ENCODE measurements at regions not wholly inside any gene's neighbourhood (a gene's known extent, or its start where the extent isn't known, plus 50 kb on each side); places are given as distances from the start of the nearest gene placed in this dataset.

- no peak overlapping the region for H3K27ac ChIP-seq (ENCODE audit: low read depth, low read length)
- H3K4me3 ChIP-seq (ENCODE audit: low read depth, low read length) = no peak overlapping the region
- DNase-seq (ENCODE audit: low read depth, low spot score) = no peak
- no peaks in the 10 kb centered on the region for H3K27me3 ChIP-seq (ENCODE audit: control insufficient read depth, insufficient read depth, low read length)
- TF ChIP-seq CTCF (IDR thresholded peaks at IDR 0.05; ENCODE audit: low read depth, low read length) = no peak
- CTCF ChIA-PET = no interaction called here
- H3K9me3 ChIP-seq (ENCODE audit: control insufficient read depth, insufficient read depth, low read length) = no peaks in the 10 kb centered on the region
- POLR2A ChIA-PET = no interaction called here
Observed at GRCh38 chr18:29879763-29880162, 1162.8 kb downstream of the DSC3 start.

GRCh38 chr18:29874519-29875098 lies 1167.9 kb downstream of the DSC3 start:
- DNase-seq (ENCODE audit: low read depth, low spot score) = no peak
- 0 out of 2 replicates have a peak, but pooled peaks cover 2% of the 10 kb centered on the region for H3K9me3 ChIP-seq (ENCODE audit: control insufficient read depth, insufficient read depth, low read length)
- POLR2A ChIA-PET = no interaction called here
- 0 out of 2 replicates have a peak, but pooled peaks have one; percentile 31 for TF ChIP-seq CTCF (IDR thresholded peaks at IDR 0.05; ENCODE audit: low read depth, low read length)
- no peak overlapping the region for H3K27ac ChIP-seq (ENCODE audit: low read depth, low read length)
- CTCF ChIA-PET = interaction anchor here (0.6 to 2.1 kb wide), 4 partner anchors 10 to 1098 kb away, joined by 3 to 19 read pairs (median 7); no protein-coding TSS in a partner anchor
- no peaks in the 10 kb centered on the region for H3K27me3 ChIP-seq (ENCODE audit: control insufficient read depth, insufficient read depth, low read length)
- H3K4me3 ChIP-seq (ENCODE audit: low read depth, low read length) = no peak overlapping the region

GRCh38 chr18:29873211-29873610 lies 1169.3 kb downstream of the DSC3 start:
- Histone ChIP-seq H3K27ac (ENCODE audit: low read depth, low read length) (no peak overlapping the region), H3K4me3 (ENCODE audit: low read depth, low read length) (no peak overlapping the region), H3K27me3 (ENCODE audit: control insufficient read depth, insufficient read depth, low read length) (no peaks in the 10 kb centered on the region), H3K9me3 (ENCODE audit: control insufficient read depth, insufficient read depth, low read length) (0 out of 2 replicates have a peak, but pooled peaks cover 2% of the 10 kb centered on the region)
- DNase-seq (ENCODE audit: low read depth, low spot score) = no peak
- CTCF ChIA-PET = interaction anchor here (2.1 kb wide), 1 partner anchor 9 kb away, joined by 10 read pairs; no protein-coding TSS in a partner anchor
- POLR2A ChIA-PET = no interaction called here
- TF ChIP-seq CTCF (IDR thresholded peaks at IDR 0.05; ENCODE audit: low read depth, low read length) = no peak

GRCh38 chr18:29871246-29871645 lies 1171.3 kb downstream of the DSC3 start:
- no peak for TF ChIP-seq CTCF (IDR thresholded peaks at IDR 0.05; ENCODE audit: low read depth, low read length)

GRCh38 chr18:29862824-29863223 lies 1179.7 kb downstream of the DSC3 start:
- TF ChIP-seq CTCF (IDR thresholded peaks at IDR 0.05; ENCODE audit: low read depth, low read length) = no peak
- Histone ChIP-seq H3K27ac (ENCODE audit: low read depth, low read length) (no peak overlapping the region), H3K4me3 (ENCODE audit: low read depth, low read length) (no peak overlapping the region), H3K27me3 (ENCODE audit: control insufficient read depth, insufficient read depth, low read length) (no peaks in the 10 kb centered on the region), H3K9me3 (ENCODE audit: control insufficient read depth, insufficient read depth, low read length) (no peaks in the 10 kb centered on the region)
- POLR2A ChIA-PET = no interaction called here
- CTCF ChIA-PET = no interaction called here
- no peak for DNase-seq (ENCODE audit: low read depth, low spot score)

More at GRCh38 chr18:29871246-29871645, 1171.3 kb downstream of the DSC3 start:
- Histone ChIP-seq H3K27me3 (ENCODE audit: control insufficient read depth, insufficient read depth, low read length) (no peaks in the 10 kb centered on the region), H3K4me3 (ENCODE audit: low read depth, low read length) (no peak overlapping the region), H3K9me3 (ENCODE audit: control insufficient read depth, insufficient read depth, low read length) (0 out of 2 replicates have a peak, but pooled peaks cover 2% of the 10 kb centered on the region), H3K27ac (ENCODE audit: low read depth, low read length) (no peak overlapping the region)
- no peak for DNase-seq (ENCODE audit: low read depth, low spot score)
- ChIA-PET CTCF (no interaction called here), POLR2A (no interaction called here)

All from AG04450 (cell line).